H1 (cell line): ENCODE measurements at regions not wholly inside any gene's neighbourhood (a gene's known extent, or its start where the extent isn't known, plus 50 kb on each side); places are given as distances from the start of the nearest gene placed in this dataset.

Source experiments
- CTCF ChIA-PET: fragments of 300-600 bp; sonication (Branson Sonifier 250); formaldehyde crosslinking; loops from one replicate; lab custom pipeline; 2021; ENCODE audit not compliant: partially characterized antibody; lab: Charles Lee
- POLR2A ChIA-PET: fragments of 300-600 bp; sonication (Branson Sonifier 250); formaldehyde crosslinking; loops from one replicate; lab custom pipeline; 2021; ENCODE audit warnings: inconsistent platforms; ENCODE audit not compliant: partially characterized antibody; lab: Charles Lee
- DNase-seq, 2 experiments: peaks; one replicate each; pipeline versions ENCODE4 v3.0.0 to v3.0.0-alpha.2; 2010 to 2022; ENCODE audit warnings: low spot score in 2 of 2, low read depth in 1 of 2, mixed read lengths in 1 of 2
- FAIRE-seq: peaks from 2 replicates; lab custom pipeline; 2011; peaks lifted over from hg19 to GRCh38; lab: Jason Lieb, UNC
- H2AFZ ChIP-seq: 2 replicates; pipeline ENCODE4 v1.8.1; 2012; ENCODE audit warnings: low read length, inconsistent platforms
- H2AK5ac ChIP-seq: 2 replicates; pipeline ENCODE4 v1.6.1; 2013; ENCODE audit warnings: low read depth, low read length
- H2BK120ac ChIP-seq: replicated peaks from 2 replicates; pipeline ENCODE3; 2013; ENCODE audit warnings: low read depth, low read length, inconsistent platforms
- H2BK12ac ChIP-seq: 2 replicates; pipeline ENCODE4 v1.6.1; 2013; ENCODE audit warnings: low read depth, low read length
- H2BK15ac ChIP-seq: 2 replicates; pipeline ENCODE4 v1.6.1; 2013; ENCODE audit warnings: low read length
- H2BK20ac ChIP-seq: 2 replicates; pipeline ENCODE4 v1.6.1; 2013; ENCODE audit warnings: low read length
- H2BK5ac ChIP-seq: 2 replicates; pipeline ENCODE4 v1.6.1; 2013; ENCODE audit warnings: low read depth, low read length
- H3K14ac ChIP-seq: 2 replicates; pipeline ENCODE4 v1.6.1; 2013; ENCODE audit warnings: inconsistent platforms; ENCODE audit not compliant: insufficient read length
- H3K18ac ChIP-seq: 2 replicates; pipeline ENCODE4 v1.6.1; 2013; ENCODE audit warnings: low read length; ENCODE audit errors: extremely low read depth
- H3K23ac ChIP-seq: 2 replicates; pipeline ENCODE4 v1.6.1; 2013; ENCODE audit warnings: inconsistent platforms; ENCODE audit not compliant: insufficient read length
- H3K23me2 ChIP-seq: 2 replicates; pipeline ENCODE4 v1.6.1; 2013; ENCODE audit warnings: low read depth, low read length
- H3K27ac ChIP-seq: 2 replicates; pipeline ENCODE4 v1.6.1; 2011; ENCODE audit warnings: low read depth, low read length, inconsistent platforms
- H3K27me3 ChIP-seq, 4 experiments: replicated peaks in 1 of 4; 1 replicate in 1 of 4; 2 replicates in 3 of 4; pipeline versions ENCODE4 v1.6.1 to v1.8.1; 2011 to 2013; ENCODE audit warnings: low read length in 3 of 4, mild to moderate bottlenecking in 3 of 4, inconsistent platforms in 2 of 4, mixed read lengths in 2 of 4, moderate library complexity in 1 of 4; ENCODE audit not compliant: control insufficient read depth in 3 of 4, insufficient read depth in 3 of 4; ENCODE audit errors: extremely low read depth in 1 of 4
- H3K36me3 ChIP-seq, 4 experiments: 2 replicates each; pipeline versions ENCODE4 v1.6.1 to v1.8.1; 2011 to 2013; ENCODE audit warnings: mild to moderate bottlenecking in 4 of 4, low read length in 3 of 4, moderate library complexity in 2 of 4, control low read depth in 1 of 4, inconsistent platforms in 1 of 4; ENCODE audit not compliant: insufficient read depth in 4 of 4, control insufficient read depth in 2 of 4
- H3K4ac ChIP-seq: replicated peaks from 2 replicates; pipeline ENCODE3; 2013; ENCODE audit warnings: low read length, low read depth, mixed read lengths, inconsistent platforms; ENCODE audit not compliant: insufficient read length
- H3K4me1 ChIP-seq, 4 experiments: replicated peaks in 1 of 4; 1 replicate in 1 of 4; 2 replicates in 3 of 4; pipeline versions ENCODE4 v1.6.1 to v1.8.1; 2011 to 2013; ENCODE audit warnings: low read length in 3 of 4, inconsistent platforms in 2 of 4, mixed read lengths in 1 of 4; ENCODE audit not compliant: insufficient read depth in 4 of 4, control insufficient read depth in 3 of 4
- H3K4me2 ChIP-seq, 2 experiments: 2 replicates each; pipeline versions ENCODE4 v1.6.1 to v1.8.1; 2011 to 2013; ENCODE audit warnings: low read depth in 2 of 2, low read length in 2 of 2, control low read depth in 1 of 2, inconsistent platforms in 1 of 2, mild to moderate bottlenecking in 1 of 2; ENCODE audit not compliant: insufficient read depth in 1 of 2
- H3K4me3 ChIP-seq, 4 experiments: fragments of 200-600, 300-600 bp in 1 of 4; sonication (generic), shearing (Covaris generic), sonication (Bioruptor Twin) in 1 of 4; 2 replicates each; pipeline versions ENCODE4 v1.5.1 to v1.8.1; 2011 to 2016; ENCODE audit warnings: low read length in 4 of 4, low read depth in 3 of 4, control low read depth in 2 of 4, inconsistent platforms in 2 of 4, mild to moderate bottlenecking in 2 of 4, mixed read lengths in 1 of 4, moderate library complexity in 1 of 4; ENCODE audit not compliant: insufficient read depth in 2 of 4; ENCODE audit errors: extremely low read depth in 1 of 4
- H3K56ac ChIP-seq: replicated peaks from 2 replicates; pipeline ENCODE3; 2013; ENCODE audit warnings: low read depth, mild to moderate bottlenecking, mixed read lengths, low read length, inconsistent platforms; ENCODE audit not compliant: insufficient read length
- H3K79me1 ChIP-seq: 2 replicates; pipeline ENCODE4 v1.6.1; 2013; ENCODE audit warnings: low read depth, low read length, control low read depth
- H3K79me2 ChIP-seq, 2 experiments: 2 replicates each; pipeline versions ENCODE4 v1.6.1 to v1.8.1; 2012 to 2013; ENCODE audit warnings: low read length in 2 of 2, mild to moderate bottlenecking in 2 of 2, inconsistent platforms in 1 of 2; ENCODE audit not compliant: insufficient read depth in 2 of 2, control insufficient read depth in 1 of 2
- H3K9ac ChIP-seq, 4 experiments: replicated peaks in 1 of 4; 1 replicate in 1 of 4; 2 replicates in 3 of 4; pipeline versions ENCODE4 v1.6.1 to v1.8.1; 2011 to 2013; ENCODE audit warnings: low read depth in 3 of 4, low read length in 3 of 4, control low read depth in 2 of 4, mild to moderate bottlenecking in 2 of 4, moderate library complexity in 2 of 4, inconsistent platforms in 1 of 4; ENCODE audit errors: extremely low read depth in 1 of 4
- H3K9me3 ChIP-seq, 2 experiments: 2 replicates each; pipeline versions ENCODE4 v1.6.1 to v1.8.1; 2012 to 2013; ENCODE audit warnings: mild to moderate bottlenecking in 2 of 2, moderate library complexity in 2 of 2, control low read depth in 1 of 2, inconsistent platforms in 1 of 2, low read depth in 1 of 2, low read length in 1 of 2, mixed read lengths in 1 of 2; ENCODE audit not compliant: insufficient read depth in 2 of 2
- H4K20me1 ChIP-seq, 2 experiments: replicated peaks in 1 of 2; 2 replicates each; pipeline versions ENCODE3 to v1.8.1; 2011 to 2013; ENCODE audit warnings: inconsistent platforms in 2 of 2, low read length in 2 of 2, mild to moderate bottlenecking in 1 of 2; ENCODE audit not compliant: insufficient read depth in 2 of 2, control insufficient read depth in 1 of 2
- H4K5ac ChIP-seq: 2 replicates; pipeline ENCODE4 v1.6.1; 2013; ENCODE audit warnings: low read length, low read depth, mixed read lengths, inconsistent platforms; ENCODE audit not compliant: insufficient read length
- H4K8ac ChIP-seq: 2 replicates; pipeline ENCODE4 v1.8.0; 2013; ENCODE audit warnings: mild to moderate bottlenecking, moderate library complexity, low read length, inconsistent platforms; ENCODE audit not compliant: insufficient read depth; ENCODE audit errors: extremely low read depth
- H4K91ac ChIP-seq: replicated peaks from 2 replicates; pipeline ENCODE3; 2013; ENCODE audit warnings: low read length, mixed read lengths, inconsistent platforms; ENCODE audit not compliant: insufficient read length
- CREB1 ChIP-seq: IDR thresholded peaks from 2 replicates; pipeline ENCODE4 v1.6.1; 2012; ENCODE audit warnings: inconsistent platforms
- WGBS, 2 experiments: shearing (Covaris generic) in 1 of 2; methylation state at CpG; one replicate each; pipeline versions ENCODE4 v1.1.6 to v1.1.7; 2013 to 2015; ENCODE audit warnings: low lambda C conversion rate in 2 of 2, mixed read lengths in 2 of 2, inconsistent platforms in 1 of 2, low coverage in 1 of 2, missing lambda C conversion rate in 1 of 2; ENCODE audit not compliant: insufficient replicate concordance in 2 of 2, insufficient coverage in 1 of 2, insufficient read length in 1 of 2; ENCODE audit errors: extremely low coverage in 1 of 2, missing lambda C conversion rate in 1 of 2; 5-methylcytosine and 5-hydroxymethylcytosine counted together

GRCh38 chr4:28449085-28449484 lies 1588.4 kb downstream of the STIM2 start:
- no peak overlapping the region for H2BK5ac ChIP-seq
- H2BK120ac ChIP-seq: no peak overlapping the region
- TF ChIP-seq CREB1: no peak
- ChIA-PET CTCF (interaction anchor here (0.6 kb wide), 1 partner anchor 58 kb away, joined by 4 read pairs; no protein-coding TSS in a partner anchor), POLR2A (no interaction called here)
- H3K14ac ChIP-seq: no peak overlapping the region
- no peaks in the 10 kb centered on the region for H3K9me3 ChIP-seq
- H3K9ac ChIP-seq: no peak overlapping the region
- H3K23ac ChIP-seq: no peak overlapping the region
- H3K4ac ChIP-seq: no peak overlapping the region
- H2AK5ac ChIP-seq: no peak overlapping the region
- no peak overlapping the region for H2AFZ ChIP-seq
- no peaks in the 10 kb centered on the region for H3K23me2 ChIP-seq
- no peak overlapping the region for H4K5ac ChIP-seq
- no peak overlapping the region for H3K18ac ChIP-seq
- H4K8ac ChIP-seq: no peak overlapping the region
- H3K79me2 ChIP-seq: no peaks in the 10 kb centered on the region
- no peak overlapping the region for H3K4me3 ChIP-seq
- WGBS, 2 experiments: 95% methylated on average over 2 of the region's 3 CpGs; no CpG with 5 or more reads in 1 of the 2 experiments
- no peak overlapping the region for H3K4me2 ChIP-seq
- no peak for FAIRE-seq
- H2BK20ac ChIP-seq: no peak overlapping the region
- H2BK12ac ChIP-seq: no peak overlapping the region
- DNase-seq: no peak
- H3K79me1 ChIP-seq: no peaks in the 10 kb centered on the region
- no peak overlapping the region for H3K56ac ChIP-seq
- no peaks in the 10 kb centered on the region for H3K36me3 ChIP-seq
- peaks cover 0 to under 1% (median 0%) of the 10 kb centered on the region in 4 experiments; a peak in 2 of 7 replicates for H3K4me1 ChIP-seq
- H3K27ac ChIP-seq: no peak overlapping the region
- H3K27me3 ChIP-seq: no peaks in the 10 kb centered on the region
- H4K91ac ChIP-seq: no peak overlapping the region
- no peaks in the 10 kb centered on the region for H4K20me1 ChIP-seq
- H2BK15ac ChIP-seq: no peak overlapping the region
